Adrenal gland (tissue), 5 donors: ENCODE measurements at regions not wholly inside any gene's neighbourhood (a gene's known extent, or its start where the extent isn't known, plus 50 kb on each side); places are given as distances from the start of the nearest gene placed in this dataset.

Source experiments
- POLR2A ChIP-seq, 2 donors: fragments of 450-650 bp; IDR thresholded peaks; one replicate each; pipeline ENCODE4 v1.6.1; 2017; ENCODE audit warnings: antibody characterized with exemption in 2 of 2, mild to moderate bottlenecking in 2 of 2, moderate library complexity in 1 of 2
- TF ChIP-seq, protein P1 (sequence below), 6 experiments: fragments of 450-650 bp in 4 of 6; fragments of 200-600 bp in 2 of 6; sonication (generic) in 1 of 6; IDR thresholded peaks; 1 replicate in 5 of 6; 2 replicates in 1 of 6; pipeline versions ENCODE4 v1.5.1 to v1.8.0; 2016 to 2021; ENCODE audit warnings: antibody characterized with exemption in 6 of 6, mild to moderate bottlenecking in 2 of 6, moderate library complexity in 1 of 6
- donor health status: DM: no; HTN: no; CAD: no.

DNA sequence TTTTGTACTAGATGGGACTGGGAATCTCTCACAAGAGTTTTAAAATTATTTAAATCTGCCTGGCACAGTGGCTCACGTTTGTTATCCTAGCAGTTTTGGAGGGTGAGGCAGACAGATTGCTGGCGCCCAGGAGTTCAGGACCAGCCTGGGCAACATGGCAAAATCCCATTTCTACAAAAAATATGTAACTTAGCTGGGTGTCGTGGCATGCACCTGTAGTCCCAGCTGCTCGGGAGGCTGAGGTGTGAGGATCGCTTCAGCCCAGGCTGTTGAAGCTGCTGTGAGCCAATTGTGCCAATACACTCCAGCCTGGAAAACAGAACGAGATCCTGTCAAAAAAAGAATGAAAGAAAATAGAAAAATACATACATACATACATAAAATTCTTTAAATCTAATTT is 685.7 kb upstream of the PIK3C3 start:
- TF ChIP-seq POLR2A (IDR thresholded peaks at IDR 0.05) = no peak
- TF ChIP-seq, protein P1, sequence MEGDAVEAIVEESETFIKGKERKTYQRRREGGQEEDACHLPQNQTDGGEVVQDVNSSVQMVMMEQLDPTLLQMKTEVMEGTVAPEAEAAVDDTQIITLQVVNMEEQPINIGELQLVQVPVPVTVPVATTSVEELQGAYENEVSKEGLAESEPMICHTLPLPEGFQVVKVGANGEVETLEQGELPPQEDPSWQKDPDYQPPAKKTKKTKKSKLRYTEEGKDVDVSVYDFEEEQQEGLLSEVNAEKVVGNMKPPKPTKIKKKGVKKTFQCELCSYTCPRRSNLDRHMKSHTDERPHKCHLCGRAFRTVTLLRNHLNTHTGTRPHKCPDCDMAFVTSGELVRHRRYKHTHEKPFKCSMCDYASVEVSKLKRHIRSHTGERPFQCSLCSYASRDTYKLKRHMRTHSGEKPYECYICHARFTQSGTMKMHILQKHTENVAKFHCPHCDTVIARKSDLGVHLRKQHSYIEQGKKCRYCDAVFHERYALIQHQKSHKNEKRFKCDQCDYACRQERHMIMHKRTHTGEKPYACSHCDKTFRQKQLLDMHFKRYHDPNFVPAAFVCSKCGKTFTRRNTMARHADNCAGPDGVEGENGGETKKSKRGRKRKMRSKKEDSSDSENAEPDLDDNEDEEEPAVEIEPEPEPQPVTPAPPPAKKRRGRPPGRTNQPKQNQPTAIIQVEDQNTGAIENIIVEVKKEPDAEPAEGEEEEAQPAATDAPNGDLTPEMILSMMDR (IDR thresholded peaks at IDR 0.05) = no peak
